Karpas-422 (cell line): ENCODE measurements at regions not wholly inside any gene's neighbourhood (a gene's known extent, or its start where the extent isn't known, plus 50 kb on each side); places are given as distances from the start of the nearest gene placed in this dataset.

Experiments
- DNase-seq: peaks from one replicate; pipeline ENCODE4 v3.0.0-alpha.2; 2015
- H2AFZ ChIP-seq: fragments of 200-600 bp; sonication (generic); 2 replicates; pipeline ENCODE4 v1.6.1; 2014; ENCODE audit warnings: antibody characterized with exemption, low read length, mixed read lengths
- H3K27ac ChIP-seq: fragments of 200-600 bp; sonication (generic); 2 replicates; pipeline ENCODE4 v1.5.1; 2014; ENCODE audit warnings: mild to moderate bottlenecking, low read length, moderate library complexity
- H3K27me3 ChIP-seq: fragments of 200-600 bp; sonication (generic); 2 replicates; pipeline ENCODE4 v1.6.1; 2014; ENCODE audit warnings: low read length, mixed read lengths
- H3K36me3 ChIP-seq: fragments of 200-600 bp; sonication (generic); 2 replicates; pipeline ENCODE4 v1.6.1; 2014; ENCODE audit warnings: low read length, mixed read lengths; ENCODE audit not compliant: insufficient read depth
- H3K4me1 ChIP-seq: fragments of 200-600 bp; sonication (generic); 2 replicates; pipeline ENCODE4 v1.6.1; 2014; ENCODE audit warnings: mild to moderate bottlenecking, low read length, mixed read lengths
- H3K4me2 ChIP-seq: fragments of 200-600 bp; sonication (generic); 2 replicates; pipeline ENCODE4 v1.6.1; 2014; ENCODE audit warnings: low read length, low read depth, mild to moderate bottlenecking; ENCODE audit not compliant: poor library complexity, severe bottlenecking
- H3K4me3 ChIP-seq: fragments of 200-600 bp; sonication (generic); 2 replicates; pipeline ENCODE4 v1.5.1; 2014; ENCODE audit warnings: mild to moderate bottlenecking, antibody characterized with exemption, low read length, mixed read lengths
- H3K79me2 ChIP-seq: fragments of 200-600 bp; sonication (generic); 2 replicates; pipeline ENCODE4 v1.6.1; 2014; ENCODE audit warnings: mild to moderate bottlenecking, low read length, mixed read lengths
- H3K9ac ChIP-seq: fragments of 200-600 bp; sonication (generic); 2 replicates; pipeline ENCODE4 v1.6.0; 2014; ENCODE audit warnings: low read length
- H3K9me2 ChIP-seq: fragments of 200-600 bp; sonication (generic), shearing (Covaris generic); replicated peaks from 2 replicates; pipeline ENCODE4 v1.6.0; 2014; ENCODE audit warnings: mild to moderate bottlenecking, low read length, moderate library complexity; ENCODE audit not compliant: insufficient read depth
- H3K9me3 ChIP-seq: fragments of 300-700, 200-600 bp; sonication (generic); 2 replicates; pipeline ENCODE4 v1.6.1; 2014; ENCODE audit warnings: low read length, mixed read lengths
- H4K20me1 ChIP-seq: fragments of 200-600 bp; sonication (generic); 2 replicates; pipeline ENCODE4 v1.6.1; 2014; ENCODE audit warnings: mild to moderate bottlenecking, antibody characterized with exemption, low read length, low read depth; ENCODE audit not compliant: insufficient read depth

- DNase-seq, result no peak
- Histone ChIP-seq H3K36me3 (no peaks in the 10 kb centered on the region), H3K9me3 (no peaks in the 10 kb centered on the region), H3K27me3 (no peaks in the 10 kb centered on the region), H3K4me1 (peaks cover 46% of the 10 kb centered on the region), H3K79me2 (no peaks in the 10 kb centered on the region), H3K27ac (no peak overlapping the region), H3K9ac (peak overlapping the region; percentile 61), H3K4me3 (peak overlapping the region; percentile 52), H3K4me2 (peak overlapping the region; percentile 61), H4K20me1 (no peaks in the 10 kb centered on the region), H2AFZ (peak overlapping the region; percentile 91), H3K9me2 (no peaks in the 10 kb centered on the region)
Measured at GRCh38 chrX:115892056-115892708, 278.4 kb upstream of the AGTR2 start.

DNA sequence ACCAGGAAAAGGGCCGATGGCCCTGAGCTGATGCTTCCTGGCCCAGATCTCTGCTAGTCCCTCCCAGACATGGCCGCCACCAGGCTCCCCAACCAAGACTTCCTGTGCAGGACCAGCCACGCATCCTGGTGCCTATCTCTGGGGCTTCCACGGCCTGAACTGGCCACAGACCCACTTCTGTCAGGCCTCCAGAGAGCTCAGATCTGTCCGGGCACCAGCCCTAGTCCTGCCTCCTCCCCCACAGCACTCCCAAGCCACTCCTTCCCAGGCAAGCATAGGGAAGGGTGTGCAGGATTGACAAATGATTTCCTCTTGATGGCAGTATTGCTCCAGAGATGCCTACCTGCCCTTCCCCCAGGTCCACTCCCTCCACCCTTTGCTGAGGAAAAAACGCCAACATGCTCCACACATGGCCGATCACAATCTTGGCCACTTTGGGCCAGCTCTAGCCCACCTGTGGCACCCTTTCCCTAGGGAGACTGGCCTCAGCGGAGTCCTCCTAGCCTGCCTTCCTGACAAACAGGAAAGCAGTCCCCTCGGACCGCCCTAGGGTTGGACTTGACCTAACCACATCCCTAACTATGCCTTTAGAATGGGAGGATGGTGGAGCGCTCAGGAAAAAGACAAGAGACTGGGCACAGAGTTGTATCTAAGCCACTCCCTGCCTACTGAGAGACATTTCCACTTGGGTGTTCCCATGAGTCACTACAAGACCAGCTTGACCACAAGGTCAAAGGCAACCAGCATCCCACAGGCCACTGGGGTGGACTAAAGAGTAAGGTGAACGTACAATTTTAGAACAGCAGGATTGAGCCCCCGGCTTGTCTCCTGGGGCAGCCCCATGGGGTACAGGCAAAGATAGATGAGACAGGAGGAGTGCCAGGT is 277.5 kb upstream of the AGTR2 start:
- Histone ChIP-seq H3K9ac (peak overlapping the region; percentile 61), H2AFZ (peak overlapping the region; percentile 91)

GRCh38 chrX:115894087-115894486 is 276.5 kb upstream of the AGTR2 start:
- H3K9me3 ChIP-seq, result no peaks in the 10 kb centered on the region
- no peaks in the 10 kb centered on the region for H3K9me2 ChIP-seq
- peak overlapping the region; percentile 84 for H3K27ac ChIP-seq
- peak overlapping the region; percentile 61 for H3K9ac ChIP-seq
- no peak overlapping the region; the same call in 1 of the 2 replicates for H2AFZ ChIP-seq
- no peaks in the 10 kb centered on the region for H3K27me3 ChIP-seq
- peak; percentile 91 for DNase-seq
- no peaks in the 10 kb centered on the region for H3K79me2 ChIP-seq
- peaks cover 64% of the 10 kb centered on the region for H3K4me1 ChIP-seq
- no peaks in the 10 kb centered on the region for H3K36me3 ChIP-seq
- H3K4me3 ChIP-seq, result peak overlapping the region; percentile 52
- H4K20me1 ChIP-seq, result no peaks in the 10 kb centered on the region
- peak overlapping the region; percentile 61 for H3K4me2 ChIP-seq

More for the DNA sequence above, 277.5 kb upstream of the AGTR2 start:
- H3K4me1 ChIP-seq, result peaks cover 55% of the 10 kb centered on the region
- no peaks in the 10 kb centered on the region for H3K79me2 ChIP-seq
- H3K36me3 ChIP-seq, result no peaks in the 10 kb centered on the region
- H3K27ac ChIP-seq, result peak overlapping the region; percentile 84
- H3K27me3 ChIP-seq, result no peaks in the 10 kb centered on the region
- peak; percentile 93 for DNase-seq
- peak overlapping the region; percentile 52 for H3K4me3 ChIP-seq
- no peaks in the 10 kb centered on the region for H3K9me3 ChIP-seq
- H3K9me2 ChIP-seq, result no peaks in the 10 kb centered on the region
- no peaks in the 10 kb centered on the region for H4K20me1 ChIP-seq
- peak overlapping the region; percentile 61 for H3K4me2 ChIP-seq

DNA sequence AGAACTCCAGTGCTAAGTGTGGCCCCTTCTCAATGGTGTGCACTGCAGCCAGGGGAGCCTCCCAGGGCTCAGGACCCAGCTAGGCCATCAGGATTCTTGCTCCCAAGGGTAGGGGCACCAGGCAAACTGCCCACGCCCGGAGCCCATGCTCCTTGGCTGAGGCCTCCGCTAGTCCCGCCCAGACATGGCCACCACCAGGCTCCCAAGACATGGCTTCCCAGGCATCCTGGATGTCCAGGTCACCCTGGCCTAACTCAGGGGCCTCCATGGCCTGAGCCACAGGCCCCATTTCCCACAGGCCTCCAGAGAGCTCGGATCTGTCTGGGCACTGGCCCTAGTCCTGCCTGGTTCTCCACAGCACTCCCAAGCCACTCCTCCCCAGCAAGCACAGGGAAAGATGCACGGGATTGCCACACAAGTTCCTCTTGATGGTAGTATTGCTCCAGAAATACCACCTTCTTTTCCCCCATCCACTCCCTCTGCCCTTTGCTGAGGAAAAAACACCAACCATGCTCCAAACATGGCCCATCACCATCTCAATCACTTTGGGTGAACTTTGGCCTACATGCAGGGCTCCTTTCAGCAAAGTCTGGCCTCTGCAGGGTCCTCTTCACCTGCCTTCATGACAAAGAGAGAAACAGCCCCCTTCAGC is 274.7 kb upstream of the AGTR2 start:
- Histone ChIP-seq H3K4me3 (no peak overlapping the region), H3K9ac (peak overlapping the region; percentile 12; the same call in 1 of the 2 replicates), H3K9me2 (no peaks in the 10 kb centered on the region), H3K4me2 (no peak overlapping the region), H4K20me1 (no peaks in the 10 kb centered on the region), H3K79me2 (no peaks in the 10 kb centered on the region), H3K9me3 (no peaks in the 10 kb centered on the region), H3K4me1 (peaks cover 73% of the 10 kb centered on the region), H3K27me3 (no peaks in the 10 kb centered on the region), H2AFZ (no peak overlapping the region), H3K36me3 (no peaks in the 10 kb centered on the region), H3K27ac (no peak overlapping the region)
- no peak for DNase-seq

- H3K4me2 ChIP-seq, result peak overlapping the region; percentile 31
- no peak overlapping the region for H3K4me3 ChIP-seq
- no peaks in the 10 kb centered on the region for H3K27me3 ChIP-seq
- no peaks in the 10 kb centered on the region for H3K79me2 ChIP-seq
- H3K4me1 ChIP-seq, result peaks cover 73% of the 10 kb centered on the region
- no peaks in the 10 kb centered on the region for H3K36me3 ChIP-seq
- no peaks in the 10 kb centered on the region for H3K9me3 ChIP-seq
- DNase-seq, result no peak
- no peaks in the 10 kb centered on the region for H3K9me2 ChIP-seq
- no peaks in the 10 kb centered on the region for H4K20me1 ChIP-seq
- H2AFZ ChIP-seq, result no peak overlapping the region
- peak overlapping the region; percentile 12; the same call in 1 of the 2 replicates for H3K9ac ChIP-seq
- H3K27ac ChIP-seq, result peak overlapping the region; percentile 38; the same call in 1 of the 2 replicates
Measured at GRCh38 chrX:115896362-115896761, 274.2 kb upstream of the AGTR2 start.

- Histone ChIP-seq H3K4me2 (no peak overlapping the region), H3K36me3 (no peaks in the 10 kb centered on the region), H3K4me3 (no peak overlapping the region), H3K9ac (no peak overlapping the region), H2AFZ (no peak overlapping the region), H3K4me1 (peaks cover 60% of the 10 kb centered on the region), H4K20me1 (no peaks in the 10 kb centered on the region), H3K27me3 (no peaks in the 10 kb centered on the region), H3K79me2 (no peaks in the 10 kb centered on the region), H3K27ac (no peak overlapping the region), H3K9me3 (no peaks in the 10 kb centered on the region), H3K9me2 (no peaks in the 10 kb centered on the region)
- no peak for DNase-seq
Measured at GRCh38 chrX:115897956-115898355, 272.6 kb upstream of the AGTR2 start.

DNA sequence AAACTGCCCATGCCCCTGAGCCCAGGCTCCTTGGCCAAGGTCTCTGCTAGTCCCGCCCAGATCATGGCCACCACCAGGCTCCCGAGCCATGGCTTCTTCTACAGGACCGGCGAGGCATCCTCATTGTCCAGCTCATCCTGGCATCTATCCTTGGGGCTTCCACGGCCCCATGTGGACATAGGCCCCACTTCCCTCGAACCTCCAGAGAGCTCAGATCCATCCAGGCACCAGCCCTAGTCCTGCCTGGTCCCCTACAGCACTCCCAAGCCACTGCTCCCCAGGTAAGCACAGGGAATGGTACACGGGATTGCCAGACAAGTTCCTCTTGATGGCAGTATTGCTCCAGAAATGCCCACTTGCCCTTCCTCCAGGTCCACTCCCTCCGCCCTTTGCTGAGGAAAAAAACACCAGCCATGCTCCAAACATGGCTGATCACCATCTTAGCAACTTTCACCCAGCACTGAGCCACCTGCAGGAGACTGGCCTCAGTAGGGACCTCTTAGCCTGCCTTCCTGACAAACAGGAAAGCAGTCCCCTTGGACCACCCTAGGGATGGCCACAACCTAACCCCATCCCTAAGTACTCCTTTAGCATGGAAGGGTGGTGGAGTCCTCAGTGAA is 272.1 kb upstream of the AGTR2 start:
- Histone ChIP-seq H3K4me1 (peaks cover 55% of the 10 kb centered on the region), H2AFZ (no peak overlapping the region), H3K4me2 (peak overlapping the region; percentile 34), H3K4me3 (peak overlapping the region; percentile 24; the same call in 1 of the 2 replicates), H3K79me2 (no peaks in the 10 kb centered on the region), H3K27me3 (no peaks in the 10 kb centered on the region), H4K20me1 (no peaks in the 10 kb centered on the region), H3K9me2 (no peaks in the 10 kb centered on the region), H3K27ac (peak overlapping the region; percentile 43; the same call in 1 of the 2 replicates), H3K36me3 (no peaks in the 10 kb centered on the region), H3K9me3 (no peaks in the 10 kb centered on the region), H3K9ac (peak overlapping the region; percentile 32; the same call in 1 of the 2 replicates)
- DNase-seq, result peak; percentile 98
